ENCODE measurements at regions not wholly inside any gene's neighbourhood (a gene's known extent, or its start where the extent isn't known, plus 50 kb on each side); places are given as distances from the start of the nearest gene placed in this dataset.
"Not testable (repeated sequence)": the region's sequence is repeated elsewhere in the genome, so short reads cannot be mapped to it uniquely, and the experiment has no call there.

DNA sequence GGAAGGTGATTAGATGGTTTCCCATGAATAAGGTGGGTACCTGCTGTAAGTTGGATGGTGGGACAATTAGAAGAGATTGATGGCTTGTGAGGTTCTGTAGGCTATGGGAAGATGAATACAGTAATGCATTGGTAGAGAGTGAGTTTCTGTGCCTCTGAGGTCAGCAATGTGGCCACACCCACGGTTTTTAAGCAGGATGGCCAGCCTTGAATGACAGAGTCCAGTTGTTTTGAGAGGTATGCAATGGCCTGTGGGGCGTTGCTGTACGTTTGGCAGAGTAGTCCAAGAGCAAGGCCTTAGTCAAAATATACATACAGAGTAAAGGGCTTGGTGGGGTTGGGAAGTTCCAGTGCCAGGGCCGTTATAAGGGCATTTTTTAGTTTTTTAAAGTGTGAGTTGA, 235.6 kb upstream of the C9orf72 start:
- DNase-seq (ENCODE audit: low read depth in 3 of 3): no peak

DNA sequence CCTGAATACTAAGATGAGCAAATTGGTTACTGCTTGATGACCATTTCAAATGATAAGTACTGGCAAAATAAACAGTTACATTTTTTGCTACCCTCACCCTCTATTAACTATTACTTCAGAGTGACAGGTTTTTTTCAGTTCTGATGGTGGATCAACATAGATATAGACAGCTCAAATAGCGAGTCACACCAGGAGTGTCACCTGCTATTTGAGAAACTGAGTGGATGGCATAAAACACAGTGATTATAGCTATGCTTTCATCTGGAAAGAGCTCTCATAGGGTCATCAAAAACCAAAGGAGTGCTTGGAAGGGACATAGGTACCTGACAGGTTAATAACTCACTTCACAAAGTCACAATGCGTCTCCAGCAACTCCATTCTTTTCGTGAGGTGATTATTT, 244.5 kb upstream of the C9orf72 start:
- no peak for DNase-seq (ENCODE audit: low read depth in 3 of 3)

DNA sequence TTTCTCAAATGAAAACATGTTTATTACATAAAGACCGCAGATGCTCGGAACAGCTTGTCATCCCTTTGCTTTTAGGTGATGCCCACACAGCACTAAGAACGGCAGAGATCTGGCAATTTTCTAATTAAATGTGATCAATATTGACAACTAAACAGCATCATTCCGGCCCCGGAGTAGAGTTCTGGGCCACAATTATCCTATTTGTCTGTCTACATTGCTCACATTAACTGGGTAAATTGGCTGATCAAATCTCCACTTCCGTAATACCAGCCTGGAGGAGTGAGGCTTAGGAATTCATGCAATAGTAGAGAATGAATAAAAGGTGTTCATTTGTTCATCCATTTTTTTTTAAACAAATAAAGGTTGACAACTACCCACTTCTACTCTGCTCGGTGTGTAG, 245.1 kb upstream of the C9orf72 start:
- no peak for DNase-seq (ENCODE audit: low read depth in 3 of 3)

DNA sequence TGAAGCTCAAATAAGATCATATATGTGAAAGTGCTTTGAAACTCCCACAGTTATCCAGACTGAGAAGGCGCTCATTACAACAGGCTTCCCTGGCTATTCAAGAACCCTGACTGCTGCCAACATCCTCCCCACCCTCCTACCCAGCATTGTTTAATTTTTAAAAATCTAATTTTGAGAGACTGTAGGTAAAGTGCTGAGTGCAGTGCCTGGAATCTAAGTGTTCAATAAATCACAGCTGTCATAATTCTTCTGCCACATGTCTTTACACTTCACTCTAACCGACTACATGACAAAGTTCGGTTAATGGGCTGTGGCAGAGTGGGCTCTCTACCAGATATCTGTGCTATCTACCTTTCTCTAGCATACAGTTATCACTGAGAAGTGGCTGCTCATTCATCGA, 255.6 kb upstream of the C9orf72 start:
- no peak for DNase-seq (ENCODE audit: low read depth in 3 of 3)

DNA sequence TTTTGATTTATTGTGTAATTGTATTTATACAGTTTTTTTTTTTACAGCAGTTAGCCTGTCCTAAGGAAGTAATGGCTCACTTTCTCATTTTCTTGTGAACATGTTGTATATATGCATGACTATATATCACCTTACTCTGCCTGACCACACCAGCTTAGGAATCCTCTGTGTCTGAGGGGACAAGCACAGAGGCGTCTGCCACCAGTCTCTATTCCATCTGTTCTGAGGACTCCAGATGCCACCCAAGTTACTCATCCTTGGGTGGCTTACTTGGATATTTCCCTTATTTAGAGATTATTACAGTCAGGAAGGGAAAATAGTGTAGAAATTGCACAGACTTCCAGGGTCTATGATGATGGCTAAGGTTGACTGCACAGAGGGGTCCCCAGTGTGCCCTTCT, 256.3 kb upstream of the C9orf72 start:
- no peak for DNase-seq (ENCODE audit: low read depth in 3 of 3)

DNA sequence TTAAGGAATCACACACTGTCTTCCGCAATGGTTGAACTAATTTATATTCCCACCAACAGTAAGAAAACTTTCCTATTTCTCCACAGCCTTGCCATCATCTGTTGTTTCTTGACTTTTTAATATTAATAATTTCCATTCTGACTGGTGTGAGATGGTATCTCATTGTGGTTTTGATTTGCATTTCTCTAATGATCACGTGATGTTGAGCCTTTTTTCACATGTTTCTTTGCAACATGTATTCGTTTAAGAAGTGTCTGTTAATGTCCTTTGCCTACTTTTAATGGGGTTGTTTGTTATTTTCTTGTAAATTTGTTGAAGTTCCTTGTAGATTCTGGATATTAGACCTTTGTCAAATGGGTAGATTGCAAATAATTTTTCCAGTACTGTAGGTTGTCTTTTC, 258.8 kb upstream of the C9orf72 start:
- not testable (repeated sequence) for DNase-seq (ENCODE audit: low read depth in 3 of 3)

DNA sequence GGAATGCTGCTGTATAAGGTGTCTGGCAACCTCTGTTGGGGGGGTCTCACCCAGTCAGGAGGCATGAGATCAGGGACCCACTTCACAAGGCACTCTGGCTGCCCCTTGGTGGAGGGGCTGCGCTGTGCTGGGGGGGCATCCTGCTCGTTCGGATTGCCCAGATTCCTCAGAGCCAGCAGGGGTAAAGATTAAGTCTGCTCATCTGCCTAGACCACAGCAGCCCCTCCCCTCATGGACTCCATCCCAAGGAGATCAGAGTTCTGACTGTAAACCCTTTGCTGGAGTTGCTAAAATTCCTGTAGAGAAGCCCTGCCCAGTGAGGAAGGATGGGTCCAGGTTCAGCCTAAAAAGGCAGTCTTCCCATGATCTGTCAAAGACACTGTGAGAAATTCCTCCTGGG, 262.0 kb upstream of the C9orf72 start:
- no peak for DNase-seq (ENCODE audit: low read depth in 3 of 3)

DNA sequence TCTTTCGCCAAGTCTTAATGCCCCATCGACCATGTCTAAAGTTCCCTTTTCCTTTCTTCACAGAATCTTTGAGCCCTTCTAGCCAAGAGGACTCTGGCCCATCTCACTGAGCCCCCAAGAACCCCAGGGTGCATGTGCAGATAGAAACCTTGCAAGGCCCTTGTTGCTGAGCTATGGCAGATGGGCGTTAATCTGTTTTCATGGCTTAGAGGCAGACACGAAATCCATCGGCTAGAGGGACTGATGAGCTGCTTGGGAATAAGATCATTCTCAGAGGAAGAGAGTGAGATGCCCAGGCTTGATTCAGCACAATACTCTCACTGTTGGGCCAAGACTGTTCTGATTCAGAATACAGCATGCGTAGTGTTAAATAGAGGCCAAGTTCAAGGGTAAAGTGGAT, 262.5 kb upstream of the C9orf72 start:
- DNase-seq (ENCODE audit: low read depth in 3 of 3): no peak

DNA sequence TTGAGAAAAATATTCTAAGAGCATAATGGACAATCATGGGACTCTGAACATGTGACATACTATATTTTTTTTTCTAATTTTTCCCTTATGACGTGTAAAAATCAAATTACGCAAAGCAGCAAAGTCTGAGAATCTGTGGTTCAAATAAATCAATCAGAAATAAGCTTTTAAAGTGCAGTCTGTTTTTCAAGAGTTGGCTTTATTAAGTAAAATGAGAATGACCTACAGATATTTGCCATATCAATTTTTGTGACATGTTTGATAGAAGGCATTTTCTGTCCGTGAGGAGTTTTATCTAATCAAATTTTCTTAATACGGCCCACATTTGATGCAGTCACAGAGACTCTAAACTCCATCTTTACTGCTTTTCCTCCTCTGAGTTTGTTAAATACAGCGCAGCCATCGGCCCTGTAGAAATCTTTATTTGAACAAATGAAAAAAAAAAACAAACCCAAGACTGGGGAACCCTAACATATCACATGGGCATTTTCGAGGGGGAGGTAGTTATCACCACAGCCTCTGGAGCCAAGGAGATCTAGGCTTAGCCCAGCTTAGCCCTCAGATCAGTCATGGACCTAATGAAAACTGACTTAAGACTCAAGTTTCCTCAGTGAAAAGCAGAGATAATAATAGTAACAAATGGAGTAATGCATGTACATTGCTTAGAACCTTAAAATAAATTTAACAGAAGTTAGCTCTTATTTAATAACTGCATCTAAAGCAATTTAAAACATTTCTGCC, 263.6 kb upstream of the C9orf72 start:
- no peak for DNase-seq (ENCODE audit: low read depth in 3 of 3)

DNA sequence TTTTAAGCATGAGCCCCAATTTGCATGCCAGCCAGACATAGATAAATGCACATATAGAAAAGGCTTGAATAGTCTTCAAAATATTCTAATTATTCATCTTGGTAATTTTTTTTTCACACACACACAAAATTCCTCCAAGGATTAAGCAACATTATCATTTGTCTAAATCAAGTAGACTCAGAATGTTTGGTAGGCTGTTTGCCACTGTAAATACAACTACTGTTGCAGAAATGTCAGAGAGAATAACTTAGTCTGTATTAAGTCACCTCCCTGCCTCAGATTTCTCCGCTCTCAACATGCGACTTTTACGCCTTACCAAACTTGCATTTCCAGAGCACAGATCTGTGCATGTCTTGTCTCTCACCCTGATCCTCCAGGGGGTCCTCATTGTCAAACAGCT, 265.6 kb upstream of the C9orf72 start:
- DNase-seq (ENCODE audit: low read depth in 3 of 3): no peak

DNA sequence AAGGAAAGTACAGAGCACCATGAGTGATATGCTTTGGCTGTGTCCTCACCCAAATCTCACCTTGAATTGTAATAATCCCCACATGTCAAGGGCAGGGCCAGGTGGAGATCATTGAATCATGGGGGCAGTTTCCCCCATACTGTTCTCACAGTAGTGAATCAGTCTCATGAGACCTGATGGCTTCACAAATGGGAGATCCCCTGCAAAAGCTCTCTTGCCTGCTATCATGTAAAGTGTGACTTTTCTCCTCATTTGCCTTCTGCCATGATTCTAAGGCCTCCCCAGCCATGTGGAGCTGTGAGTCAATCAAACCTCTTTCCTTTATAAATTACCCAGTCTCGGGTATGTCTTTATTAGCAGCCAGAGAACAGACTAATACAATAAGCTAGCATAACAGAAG, 266.5 kb upstream of the C9orf72 start:
- not testable (repeated sequence) for DNase-seq (ENCODE audit: low read depth in 3 of 3)

DNA sequence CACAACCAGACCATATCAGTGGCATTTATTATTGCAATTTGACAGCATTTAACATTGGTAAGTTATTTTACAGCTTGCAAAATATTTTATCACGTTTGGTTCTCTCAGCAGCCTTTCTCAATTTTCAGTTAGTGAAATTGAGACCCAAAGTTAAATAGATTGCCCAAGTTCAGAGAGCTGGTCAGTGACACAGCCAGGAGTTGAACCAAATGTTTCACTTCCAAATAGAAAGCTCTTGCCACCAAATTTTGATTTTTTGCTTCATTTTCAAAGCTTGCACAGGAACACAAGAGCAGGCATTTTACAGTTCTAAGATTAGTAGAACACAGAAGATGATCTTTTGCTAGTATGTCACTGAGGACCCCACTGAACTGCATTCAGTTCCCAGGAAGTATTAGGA, 271.5 kb upstream of the C9orf72 start:
- DNase-seq (ENCODE audit: low read depth in 3 of 3): no peak

DNA sequence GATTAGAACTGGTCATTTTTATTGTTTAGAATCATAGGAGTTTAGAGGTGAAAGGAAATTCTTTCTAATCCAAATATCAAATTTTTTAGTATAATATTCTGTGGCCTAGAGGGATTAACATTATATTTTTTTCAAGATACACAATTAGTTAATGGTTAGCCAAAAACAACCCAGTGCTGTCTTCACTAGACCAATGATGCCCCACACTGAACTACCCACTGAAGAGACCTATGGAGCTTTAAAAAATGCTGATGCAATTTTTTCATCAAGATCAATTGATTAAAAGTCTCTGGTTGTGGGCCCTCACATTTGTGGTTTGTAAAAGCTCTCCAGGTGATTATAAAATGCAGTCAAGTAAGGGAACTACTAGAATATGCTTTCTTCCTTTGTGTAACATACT, 274.1 kb upstream of the C9orf72 start:
- DNase-seq (ENCODE audit: low read depth in 3 of 3): no peak

DNA sequence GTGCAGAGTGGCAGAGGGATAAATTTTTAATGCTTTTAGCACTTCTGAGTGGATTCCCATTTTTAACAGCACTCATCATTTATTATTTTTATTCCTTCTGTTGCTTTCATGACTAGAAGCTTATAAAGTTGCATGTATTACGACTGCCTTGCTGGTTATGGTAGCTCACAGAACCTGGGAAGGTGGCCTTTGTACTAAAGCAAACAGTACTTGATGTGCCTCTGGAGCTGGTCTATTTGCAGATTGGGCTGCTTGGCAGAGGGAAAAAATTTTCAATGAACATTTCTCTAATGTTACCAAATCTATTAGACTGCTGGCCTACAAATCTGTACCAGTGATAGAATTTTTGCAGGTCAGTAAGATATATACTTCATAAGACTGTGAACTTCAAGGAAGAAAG, 274.5 kb upstream of the C9orf72 start:
- no peak for DNase-seq (ENCODE audit: low read depth in 3 of 3)

DNA sequence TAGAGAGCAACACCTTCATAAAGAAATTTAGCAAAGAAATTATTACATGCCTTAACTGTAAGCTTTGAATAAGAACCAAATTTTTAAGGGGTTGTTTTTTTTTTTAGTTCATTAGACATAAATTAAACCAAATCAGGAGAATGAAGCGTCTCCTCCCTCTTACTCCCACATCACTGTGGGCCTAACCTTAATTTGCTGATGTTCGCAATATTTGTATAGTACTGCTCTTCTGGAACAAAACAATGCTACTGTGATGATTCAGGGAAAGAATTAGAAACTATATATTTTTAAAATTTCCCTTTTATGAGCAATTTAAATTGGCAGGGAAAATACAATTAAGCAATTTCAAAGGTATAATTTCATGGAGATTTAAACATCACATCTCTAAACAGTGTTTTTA, 275.0 kb upstream of the C9orf72 start:
- DNase-seq (ENCODE audit: low read depth in 3 of 3): no peak

DNA sequence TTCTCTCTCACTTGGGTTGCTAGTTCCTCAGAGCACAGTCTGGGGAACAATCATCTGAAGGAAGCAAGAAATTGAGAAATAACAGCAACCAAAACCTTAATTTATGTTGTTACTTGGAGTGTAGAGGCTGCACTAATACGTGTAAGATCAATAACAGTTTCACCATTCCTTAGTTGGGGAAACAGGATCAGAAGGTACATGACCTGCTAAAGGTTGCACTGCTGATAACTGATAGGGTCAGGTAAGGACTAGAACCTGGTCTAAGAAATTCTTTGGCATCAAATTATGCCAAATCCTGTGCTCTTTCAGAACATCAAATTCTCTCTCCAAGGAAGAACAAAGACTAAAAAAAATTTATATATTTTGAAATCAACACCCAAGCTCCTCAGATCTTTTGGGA, 278.6 kb upstream of the C9orf72 start:
- DNase-seq (ENCODE audit: low read depth in 3 of 3): no peak

DNA sequence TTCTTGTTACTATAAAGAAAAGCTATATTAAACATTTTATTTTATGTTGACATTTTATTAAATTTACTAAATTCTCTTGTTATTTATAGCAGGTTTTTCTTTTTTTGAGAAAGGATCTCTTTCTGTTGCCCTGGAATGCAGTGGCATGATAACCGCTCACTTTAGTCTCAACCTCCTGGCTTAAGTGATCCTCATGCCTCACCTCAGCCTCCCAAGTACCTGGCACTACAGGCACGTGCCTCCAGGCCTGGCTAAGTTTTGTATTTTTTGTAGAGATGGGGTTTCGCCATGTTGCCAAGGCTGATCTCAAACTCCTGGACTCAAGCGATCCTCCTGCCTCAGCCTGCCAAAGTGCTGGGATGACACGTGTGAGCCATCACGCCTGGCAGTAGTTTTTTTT, 280.2 kb upstream of the C9orf72 start:
- DNase-seq (ENCODE audit: low read depth in 3 of 3): no peak

DNA sequence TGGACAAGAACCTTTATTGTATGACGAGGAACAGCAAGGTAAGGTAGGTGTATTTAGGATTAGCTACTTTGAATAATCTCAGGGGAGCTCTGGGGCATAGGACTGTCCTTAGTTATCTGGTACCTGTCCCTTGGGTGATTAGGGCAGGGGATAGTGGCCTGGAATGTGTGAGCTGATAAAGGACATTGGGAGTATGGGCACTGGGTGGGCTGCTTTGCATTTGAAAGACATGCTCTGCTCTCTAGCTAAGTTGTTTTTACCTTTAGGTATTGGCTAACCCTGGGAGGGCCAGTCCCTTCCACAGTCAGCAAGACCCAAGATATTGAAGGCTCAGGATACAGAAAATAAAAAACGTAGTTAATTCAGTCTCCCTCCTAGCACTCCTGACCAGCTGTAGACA, 282.8 kb upstream of the C9orf72 start:
- DNase-seq (ENCODE audit: low read depth in 3 of 3): no peak

DNA sequence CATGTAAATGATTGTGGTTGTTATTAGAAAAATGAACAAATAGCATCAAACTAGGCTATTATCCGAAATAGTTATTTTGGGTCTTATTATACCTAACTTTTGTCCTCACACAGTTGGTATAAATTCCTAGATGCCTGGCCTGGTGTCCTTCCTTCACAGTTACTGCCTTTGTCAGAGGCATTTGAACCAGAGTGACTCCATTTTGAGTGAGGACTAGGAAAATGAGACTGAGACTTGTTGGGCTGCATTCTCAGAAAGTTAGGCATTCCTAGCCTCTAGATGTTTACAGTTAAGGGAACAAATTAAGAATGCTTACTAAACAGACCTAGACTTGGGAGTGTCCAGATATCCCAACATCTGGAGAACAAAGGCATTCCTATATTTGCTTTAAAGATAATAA, 283.5 kb upstream of the C9orf72 start:
- DNase-seq (ENCODE audit: low read depth in 3 of 3): no peak

DNA sequence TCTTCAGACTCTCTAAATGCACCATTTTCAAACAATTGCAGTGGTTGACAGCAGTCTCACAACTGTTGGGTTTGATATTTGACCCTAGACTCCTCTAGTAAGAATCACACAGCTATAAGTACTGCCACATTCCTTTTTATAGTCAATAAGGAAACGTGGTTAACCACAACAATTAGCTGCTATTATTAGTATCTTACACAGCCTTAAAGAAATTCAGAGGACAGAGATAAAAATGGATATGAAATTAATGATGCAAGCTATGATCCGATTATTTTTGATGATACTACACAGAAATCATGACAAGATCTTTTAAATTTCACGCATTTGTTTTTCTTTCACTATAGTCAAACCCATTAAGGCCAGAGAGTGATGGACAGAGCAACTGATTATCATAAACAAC, 288.6 kb upstream of the C9orf72 start:
- DNase-seq (ENCODE audit: low read depth in 3 of 3): no peak

DNA sequence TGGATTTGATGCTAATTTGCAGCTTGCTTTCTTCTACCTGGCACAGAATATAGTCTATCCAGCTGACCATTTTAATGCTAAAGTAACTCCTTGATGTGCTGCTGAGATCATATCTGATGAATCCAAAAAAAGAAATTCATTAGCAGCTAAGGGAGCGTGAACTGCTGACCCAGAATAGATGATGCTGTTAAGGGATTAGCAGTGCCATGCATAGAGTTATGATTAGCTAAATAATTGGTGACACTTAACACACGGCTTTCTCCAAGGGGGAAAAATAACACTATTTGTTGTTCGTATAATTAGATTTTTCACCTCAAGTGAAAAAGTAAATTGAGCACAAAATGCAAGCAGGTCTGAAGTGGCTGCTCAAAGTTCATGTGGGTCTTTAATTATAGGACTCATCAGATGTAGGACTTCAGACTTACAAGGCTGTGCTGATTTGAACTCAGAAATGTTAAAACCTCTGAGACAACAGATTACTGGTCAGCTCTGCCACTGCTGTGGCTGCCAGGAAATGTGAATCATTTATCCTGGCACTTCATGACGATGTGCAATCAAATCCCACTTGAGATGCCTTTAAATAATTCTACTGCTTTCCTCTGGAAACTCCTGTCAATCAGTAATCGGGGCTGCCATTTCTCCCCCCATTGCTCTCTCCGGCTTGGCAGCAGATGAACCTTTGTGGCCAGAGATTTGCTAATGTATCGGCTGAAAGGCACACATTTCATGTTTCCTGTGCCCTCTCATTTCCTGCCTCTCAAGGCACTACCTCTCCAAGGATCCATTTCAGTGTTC, 291.6 kb upstream of the C9orf72 start:
- no peak for DNase-seq (ENCODE audit: low read depth in 3 of 3)

DNA sequence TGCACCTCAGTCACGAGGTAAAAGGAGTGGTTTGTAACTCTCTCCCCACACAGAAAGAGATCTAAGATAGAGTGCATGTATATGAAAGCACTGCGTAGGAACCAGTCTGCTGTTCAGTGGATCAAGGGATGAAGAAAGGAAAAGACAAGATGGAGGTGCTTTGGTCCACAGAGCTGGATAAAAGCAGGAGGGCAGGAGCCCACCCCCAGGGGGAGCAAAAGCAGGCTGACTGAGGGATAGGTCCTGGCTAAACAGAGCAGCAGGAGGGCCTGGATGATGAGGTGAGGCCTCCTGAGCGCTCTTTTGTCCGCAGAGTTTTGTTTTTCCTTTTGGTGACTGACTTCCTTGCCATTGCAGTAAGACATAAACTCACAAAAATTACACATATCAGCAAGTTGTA, 293.5 kb upstream of the C9orf72 start:
- DNase-seq (ENCODE audit: low read depth in 3 of 3): no peak

DNA sequence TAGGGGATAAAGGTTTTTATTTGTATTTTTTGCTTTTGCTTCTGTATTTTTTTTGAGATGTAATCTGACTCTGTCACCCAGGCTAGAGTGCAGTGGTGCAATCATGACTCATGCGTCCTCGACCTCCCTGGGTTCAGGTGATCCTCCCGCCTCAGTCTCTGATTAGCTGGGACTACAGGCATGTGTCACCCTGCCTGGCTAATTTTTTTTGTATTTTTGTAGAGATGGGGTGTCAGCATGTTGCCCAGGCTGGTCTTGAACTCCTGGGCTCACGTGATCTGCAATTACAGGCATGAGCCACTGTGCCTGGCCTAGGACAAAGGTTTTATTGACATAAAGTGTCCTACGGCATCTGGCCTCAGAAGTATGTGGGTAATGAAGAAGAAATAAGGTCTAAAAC, 297.1 kb upstream of the C9orf72 start:
- no peak for DNase-seq (ENCODE audit: low read depth in 3 of 3)

DNA sequence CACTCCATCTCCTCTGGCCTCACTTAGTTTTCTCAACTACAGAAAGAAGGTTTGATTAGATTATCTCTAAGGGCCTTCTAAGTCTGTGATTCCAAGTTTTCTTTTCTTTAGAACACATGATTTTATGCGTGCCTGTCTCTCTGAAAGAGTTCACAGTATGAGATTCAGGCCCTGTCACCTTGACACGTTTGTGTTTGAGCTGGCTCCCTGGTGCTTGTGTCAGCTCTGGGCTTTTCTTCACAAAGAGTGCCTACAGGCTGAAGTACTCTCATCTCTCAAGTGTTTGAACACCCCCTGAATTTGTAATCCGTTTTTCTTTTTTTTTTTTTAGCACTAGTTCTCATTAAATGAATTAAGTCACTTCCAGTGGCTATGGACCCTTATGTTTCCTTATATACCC, 306.9 kb upstream of the C9orf72 start:
- no peak for DNase-seq (ENCODE audit: low read depth in 3 of 3)

Data from stimulated activated CD4-positive, alpha-beta T cell treated with anti-CD3 and anti-CD28 coated beads, TNF-alpha, amount 100 ng/mL, for 24 hours (primary cell).